Muscle layer of duodenum (tissue), 2 donors: ENCODE measurements at regions not wholly inside any gene's neighbourhood (a gene's known extent, or its start where the extent isn't known, plus 50 kb on each side); places are given as distances from the start of the nearest gene placed in this dataset.

ENCODE experiments used
- H3K27ac ChIP-seq: one replicate; pipeline ENCODE4 v1.7.0; 2013; ENCODE audit warnings: mild to moderate bottlenecking, low read length
- H3K27me3 ChIP-seq: one replicate; pipeline ENCODE4 v1.7.0; 2013; ENCODE audit warnings: low read depth, mild to moderate bottlenecking, control low read depth, low read length
- H3K36me3 ChIP-seq, 2 donors: one replicate each; pipeline ENCODE4 v1.7.0; 2013; ENCODE audit warnings: low read length in 2 of 2, control low read depth in 1 of 2, mild to moderate bottlenecking in 1 of 2; ENCODE audit not compliant: insufficient read depth in 2 of 2, control insufficient read depth in 1 of 2
- H3K4me1 ChIP-seq, 2 donors: one replicate each; pipeline ENCODE4 v1.7.0; 2013; ENCODE audit warnings: low read length in 2 of 2, mild to moderate bottlenecking in 2 of 2, control low read depth in 1 of 2, moderate library complexity in 1 of 2; ENCODE audit not compliant: insufficient read depth in 2 of 2, control insufficient read depth in 1 of 2
- H3K4me3 ChIP-seq, 2 donors: one replicate each; pipeline ENCODE4 v1.7.0; 2013; ENCODE audit warnings: low read length in 2 of 2, low read depth in 1 of 2, mild to moderate bottlenecking in 1 of 2
- H3K9me3 ChIP-seq, 2 donors: one replicate each; pipeline ENCODE4 v1.7.0; 2013; ENCODE audit warnings: low read length in 2 of 2, control low read depth in 1 of 2, mild to moderate bottlenecking in 1 of 2; ENCODE audit not compliant: control insufficient read depth in 1 of 2
- donor health status: healthy.

GRCh38 chr9:129374651-129375050 lies 196.6 kb upstream of the IER5L start:
- H3K4me3 ChIP-seq: no peak overlapping the region
- no peaks in the 10 kb centered on the region for H3K4me1 ChIP-seq
- H3K36me3 ChIP-seq: no peaks in the 10 kb centered on the region
- H3K27ac ChIP-seq: no peak overlapping the region
- H3K27me3 ChIP-seq: no peaks in the 10 kb centered on the region
- H3K9me3 ChIP-seq: peaks cover 0 to 10% of the 10 kb centered on the region in 2 donors

GRCh38 chr9:129374231-129374630 lies 196.2 kb upstream of the IER5L start:
- Histone ChIP-seq H3K27me3 (no peaks in the 10 kb centered on the region), H3K4me3 (no peak overlapping the region), H3K4me1 (no peaks in the 10 kb centered on the region), H3K36me3 (no peaks in the 10 kb centered on the region), H3K9me3 (peaks cover 0 to 14% of the 10 kb centered on the region in 2 donors), H3K27ac (no peak overlapping the region)

GRCh38 chr9:129373361-129373760 lies 195.3 kb upstream of the IER5L start:
- H3K9me3 ChIP-seq: peaks cover 0 to 18% of the 10 kb centered on the region in 2 donors
- H3K4me3 ChIP-seq: no peak overlapping the region
- no peaks in the 10 kb centered on the region for H3K36me3 ChIP-seq
- H3K27me3 ChIP-seq: no peaks in the 10 kb centered on the region
- H3K4me1 ChIP-seq: no peaks in the 10 kb centered on the region
- H3K27ac ChIP-seq: no peak overlapping the region

- no peaks in the 10 kb centered on the region for H3K36me3 ChIP-seq
- H3K4me1 ChIP-seq: no peaks in the 10 kb centered on the region
- no peak overlapping the region for H3K4me3 ChIP-seq
- peaks cover 0 to 18% of the 10 kb centered on the region in 2 donors for H3K9me3 ChIP-seq
- H3K27ac ChIP-seq: no peak overlapping the region
- H3K27me3 ChIP-seq: no peaks in the 10 kb centered on the region
Observed at GRCh38 chr9:129370770-129371169, 192.7 kb upstream of the IER5L start.

GRCh38 chr9:129368444-129368978 lies 190.4 kb upstream of the IER5L start:
- H3K27ac ChIP-seq: no peak overlapping the region
- H3K36me3 ChIP-seq: no peaks in the 10 kb centered on the region
- no peaks in the 10 kb centered on the region for H3K4me1 ChIP-seq
- no peaks in the 10 kb centered on the region for H3K27me3 ChIP-seq
- H3K4me3 ChIP-seq: no peak overlapping the region
- H3K9me3 ChIP-seq: peaks cover 0 to 18% of the 10 kb centered on the region in 2 donors

- no peaks in the 10 kb centered on the region for H3K4me1 ChIP-seq
- no peak overlapping the region for H3K4me3 ChIP-seq
- no peaks in the 10 kb centered on the region for H3K36me3 ChIP-seq
- peaks cover 0 to 18% of the 10 kb centered on the region in 2 donors for H3K9me3 ChIP-seq
- H3K27me3 ChIP-seq: no peaks in the 10 kb centered on the region
- no peak overlapping the region for H3K27ac ChIP-seq
Observed at GRCh38 chr9:129367287-129367686, 189.2 kb upstream of the IER5L start.

GRCh38 chr9:129365196-129365595 lies 187.1 kb upstream of the IER5L start:
- Histone ChIP-seq H3K27me3 (no peaks in the 10 kb centered on the region), H3K36me3 (no peaks in the 10 kb centered on the region), H3K4me3 (no peak overlapping the region), H3K27ac (no peak overlapping the region), H3K4me1 (no peaks in the 10 kb centered on the region), H3K9me3 (peaks cover 0 to 10% of the 10 kb centered on the region in 2 donors)

GRCh38 chr9:129363216-129363873 lies 185.3 kb upstream of the IER5L start:
- no peak overlapping the region for H3K4me3 ChIP-seq
- H3K36me3 ChIP-seq: no peaks in the 10 kb centered on the region
- H3K27ac ChIP-seq: no peak overlapping the region
- H3K27me3 ChIP-seq: no peaks in the 10 kb centered on the region
- H3K9me3 ChIP-seq: no peaks in the 10 kb centered on the region
- H3K4me1 ChIP-seq: no peaks in the 10 kb centered on the region

- no peak overlapping the region for H3K27ac ChIP-seq
- no peaks in the 10 kb centered on the region for H3K36me3 ChIP-seq
- H3K27me3 ChIP-seq: no peaks in the 10 kb centered on the region
- no peaks in the 10 kb centered on the region for H3K9me3 ChIP-seq
- H3K4me3 ChIP-seq: no peak overlapping the region
- no peaks in the 10 kb centered on the region for H3K4me1 ChIP-seq
Observed at GRCh38 chr9:129362287-129363000, 184.4 kb upstream of the IER5L start.

GRCh38 chr9:129361196-129361595 lies 183.1 kb upstream of the IER5L start:
- no peak overlapping the region for H3K4me3 ChIP-seq
- no peak overlapping the region for H3K27ac ChIP-seq
- H3K36me3 ChIP-seq: no peaks in the 10 kb centered on the region
- H3K27me3 ChIP-seq: no peaks in the 10 kb centered on the region
- no peaks in the 10 kb centered on the region for H3K4me1 ChIP-seq
- no peaks in the 10 kb centered on the region for H3K9me3 ChIP-seq

- Histone ChIP-seq H3K9me3 (peaks cover 4 to 5% of the 10 kb centered on the region in 2 donors), H3K4me1 (no peaks in the 10 kb centered on the region), H3K36me3 (no peaks in the 10 kb centered on the region), H3K27me3 (no peaks in the 10 kb centered on the region), H3K4me3 (no peak overlapping the region), H3K27ac (no peak overlapping the region)
Observed at GRCh38 chr9:129359916-129360536, 182.0 kb upstream of the IER5L start.
